ENCODE measurements at regions not wholly inside any gene's neighbourhood (a gene's known extent, or its start where the extent isn't known, plus 50 kb on each side); places are given as distances from the start of the nearest gene placed in this dataset.

GRCh38 chr9:95763006-95763405 is 112.5 kb upstream of the ERCC6L2 start:
- Mint-ChIP-seq H3K9me3 (no peaks in the 10 kb centered on the region), H3K27ac (no peak overlapping the region), H3K27me3 (ENCODE audit: insufficient read depth, low read depth, poor library complexity) (peaks cover 6% of the 10 kb centered on the region), H3K4me1 (peaks cover 44% of the 10 kb centered on the region), H3K4me3 (no peak overlapping the region), H3K36me3 (ENCODE audit: low read depth) (no peaks in the 10 kb centered on the region)
- ATAC-seq (no peak), DNase-seq (ENCODE audit: low spot score) (no peak)
- Histone ChIP-seq H3K4me1 (ENCODE audit: insufficient read depth) (peaks cover 34% of the 10 kb centered on the region), H3K36me3 (ENCODE audit: insufficient read depth) (no peaks in the 10 kb centered on the region), H4K20me1 (replicated peaks; ENCODE audit: insufficient read depth) (no peaks in the 10 kb centered on the region), H3K79me2 (replicated peaks; ENCODE audit: insufficient read depth) (no peaks in the 10 kb centered on the region), H3F3A (replicated peaks; ENCODE audit: low read depth) (no peaks in the 10 kb centered on the region), H2AFZ (no peak overlapping the region), H3K9me2 (ENCODE audit: insufficient read depth) (no peaks in the 10 kb centered on the region; the same call in none of the 2 replicates), H3K4me2 (no peak overlapping the region), H3K4me3 (no peak overlapping the region), H3K27ac (ENCODE audit: low read depth) (no peak overlapping the region), H3K27me3 (ENCODE audit: insufficient read depth) (no peaks in the 10 kb centered on the region)
- TF ChIP-seq STAT1 (IDR thresholded peaks at IDR 0.05; ENCODE audit: unreplicated experiment) (no peak), JUNB (IDR thresholded peaks at IDR 0.05; ENCODE audit: unreplicated experiment) (no peak), ETS1 (IDR thresholded peaks at IDR 0.05) (no peak), EZH2phosphoT487 (IDR thresholded peaks at IDR 0.05; ENCODE audit: unreplicated experiment) (no peak), EZH2 (IDR thresholded peaks at IDR 0.05; ENCODE audit: low read depth, unreplicated experiment) (no peak), ZNF331 (CRISPR knock-in tag; IDR thresholded peaks at IDR 0.05; ENCODE audit: low read depth) (no peak), NANOG (IDR thresholded peaks at IDR 0.05; ENCODE audit: borderline replicate concordance) (no peak), POLR2AphosphoS5 (IDR thresholded peaks at IDR 0.05; ENCODE audit: low read depth) (no peak), ZNF114 (CRISPR knock-in tag; IDR thresholded peaks at IDR 0.05) (no peak), ZNF462 (CRISPR knock-in tag; IDR thresholded peaks at IDR 0.05) (no peak), CTCF (conservative IDR thresholded peaks at IDR 0.05; ENCODE audit: low read depth in 2 of 2) (no peak), CREB1 (CRISPR knock-in tag; IDR thresholded peaks at IDR 0.05; ENCODE audit: low read depth) (no peak), REST (IDR thresholded peaks at IDR 0.05; ENCODE audit: unreplicated experiment) (no peak)

Data from GM23338 (cell line).